NCI-H1105 (cell line): ENCODE measurements at regions not wholly inside any gene's neighbourhood (a gene's known extent, or its start where the extent isn't known, plus 50 kb on each side); places are given as distances from the start of the nearest gene placed in this dataset.

Experiments used
- DNase-seq: peaks from one replicate; lab custom pipeline; 2025; lab: John Stamatoyannopoulos, UW

GRCh38 chr18:41231681-41232080 is 723.4 kb upstream of the PIK3C3 start:
- no peak for DNase-seq

GRCh38 chr18:41227993-41228392 is 727.0 kb upstream of the PIK3C3 start:
- no peak for DNase-seq

GRCh38 chr18:41226911-41227310 is 728.1 kb upstream of the PIK3C3 start:
- DNase-seq: no peak

GRCh38 chr18:41226186-41226585 is 728.8 kb upstream of the PIK3C3 start:
- no peak for DNase-seq

GRCh38 chr18:41216341-41217003 is 738.6 kb upstream of the PIK3C3 start:
- DNase-seq: no peak

GRCh38 chr18:41207706-41208105 is 747.3 kb upstream of the PIK3C3 start:
- DNase-seq: no peak

GRCh38 chr18:41206341-41206830 is 748.6 kb upstream of the PIK3C3 start:
- DNase-seq: peak; percentile 44

GRCh38 chr18:41199212-41199611 is 755.8 kb upstream of the PIK3C3 start:
- DNase-seq: no peak

GRCh38 chr18:41197967-41198366 is 757.1 kb upstream of the PIK3C3 start:
- DNase-seq: no peak

- no peak for DNase-seq
Measured at GRCh38 chr18:41170346-41170745, 784.7 kb upstream of the PIK3C3 start.

GRCh38 chr18:41165625-41166024 is 789.4 kb upstream of the PIK3C3 start:
- DNase-seq: no peak

- DNase-seq: no peak
Measured at GRCh38 chr18:41162781-41163180, 792.3 kb upstream of the PIK3C3 start.

GRCh38 chr18:41162191-41162590 is 792.8 kb upstream of the PIK3C3 start:
- DNase-seq: no peak

- DNase-seq: no peak
Measured at GRCh38 chr18:41155910-41156851, 798.9 kb upstream of the PIK3C3 start.

GRCh38 chr18:41155025-41155424 is 800.0 kb upstream of the PIK3C3 start:
- DNase-seq: no peak

GRCh38 chr18:41153871-41154270 is 801.2 kb upstream of the PIK3C3 start:
- DNase-seq: no peak

- peak; percentile 87 for DNase-seq
Measured at GRCh38 chr18:41150316-41150715, 804.7 kb upstream of the PIK3C3 start.

- peak; percentile 23 for DNase-seq
Measured at GRCh38 chr18:41146301-41146700, 808.7 kb upstream of the PIK3C3 start.

GRCh38 chr18:41145516-41145915 is 809.5 kb upstream of the PIK3C3 start:
- no peak for DNase-seq

GRCh38 chr18:41144441-41144840 is 810.6 kb upstream of the PIK3C3 start:
- DNase-seq: no peak

- no peak for DNase-seq
Measured at GRCh38 chr18:41140506-41140905, 814.5 kb upstream of the PIK3C3 start.

GRCh38 chr18:41135146-41135545 is 819.9 kb upstream of the PIK3C3 start:
- DNase-seq: no peak

GRCh38 chr18:41134426-41134825 is 820.6 kb upstream of the PIK3C3 start:
- peak; percentile 4 for DNase-seq
